ENCODE measurements at regions not wholly inside any gene's neighbourhood (a gene's known extent, or its start where the extent isn't known, plus 50 kb on each side); places are given as distances from the start of the nearest gene placed in this dataset.

GRCh38 chr5:31086839-31087415 lies 106.6 kb upstream of the CDH6 start:
- H3K4me3 ChIP-seq (ENCODE audit: low read depth, low read length): no peak overlapping the region
- DNase-seq (ENCODE audit: low read depth): no peak
- TF ChIP-seq POLR2A (IDR thresholded peaks at IDR 0.05; ENCODE audit: extremely low read depth, insufficient read length): no peak
- TF ChIP-seq MYC (IDR thresholded peaks at IDR 0.05; ENCODE audit: low read depth, low read length): no peak
- TF ChIP-seq CTCF (IDR thresholded peaks at IDR 0.05; ENCODE audit: low read depth, low read length): no peak
- no peak for TF ChIP-seq MAX (IDR thresholded peaks at IDR 0.05; ENCODE audit: low read depth, low read length)

GRCh38 chr5:31084871-31085270 lies 108.6 kb upstream of the CDH6 start:
- no peak overlapping the region for H3K4me3 ChIP-seq (ENCODE audit: low read depth, low read length)
- TF ChIP-seq POLR2A (IDR thresholded peaks at IDR 0.05; ENCODE audit: extremely low read depth, insufficient read length) (no peak), CTCF (IDR thresholded peaks at IDR 0.05; ENCODE audit: low read depth, low read length) (no peak), MAX (IDR thresholded peaks at IDR 0.05; ENCODE audit: low read depth, low read length) (no peak), MYC (IDR thresholded peaks at IDR 0.05; ENCODE audit: low read depth, low read length) (no peak)
- no peak for DNase-seq (ENCODE audit: low read depth)

GRCh38 chr5:31083364-31083763 lies 110.1 kb upstream of the CDH6 start:
- DNase-seq (ENCODE audit: low read depth): no peak
- no peak for TF ChIP-seq MAX (IDR thresholded peaks at IDR 0.05; ENCODE audit: low read depth, low read length)
- no peak for TF ChIP-seq MYC (IDR thresholded peaks at IDR 0.05; ENCODE audit: low read depth, low read length)
- TF ChIP-seq CTCF (IDR thresholded peaks at IDR 0.05; ENCODE audit: low read depth, low read length): no peak
- TF ChIP-seq POLR2A (IDR thresholded peaks at IDR 0.05; ENCODE audit: extremely low read depth, insufficient read length): no peak
- H3K4me3 ChIP-seq (ENCODE audit: low read depth, low read length): no peak overlapping the region

- TF ChIP-seq MAX (IDR thresholded peaks at IDR 0.05; ENCODE audit: low read depth, low read length) (no peak), MYC (IDR thresholded peaks at IDR 0.05; ENCODE audit: low read depth, low read length) (no peak), POLR2A (IDR thresholded peaks at IDR 0.05; ENCODE audit: extremely low read depth, insufficient read length) (no peak)
- DNase-seq (ENCODE audit: low read depth): no peak
- H3K4me3 ChIP-seq (ENCODE audit: low read depth, low read length): no peak overlapping the region
These were observed 113.8 kb upstream of the CDH6 start for GRCh38 chr5:31079668-31080067.

GRCh38 chr5:31078956-31079355 lies 114.5 kb upstream of the CDH6 start:
- TF ChIP-seq CTCF (IDR thresholded peaks at IDR 0.05; ENCODE audit: low read depth, low read length) (no peak), POLR2A (IDR thresholded peaks at IDR 0.05; ENCODE audit: extremely low read depth, insufficient read length) (no peak)
- no peak for DNase-seq (ENCODE audit: low read depth)
- H3K4me3 ChIP-seq (ENCODE audit: low read depth, low read length): no peak overlapping the region

- H3K4me3 ChIP-seq (ENCODE audit: low read depth, low read length): no peak overlapping the region
- TF ChIP-seq POLR2A (IDR thresholded peaks at IDR 0.05; ENCODE audit: extremely low read depth, insufficient read length): no peak
- no peak; the same call in 1 of the 2 replicates for TF ChIP-seq MAX (IDR thresholded peaks at IDR 0.05; ENCODE audit: low read depth, low read length)
- no peak for TF ChIP-seq MYC (IDR thresholded peaks at IDR 0.05; ENCODE audit: low read depth, low read length)
- TF ChIP-seq CTCF (IDR thresholded peaks at IDR 0.05; ENCODE audit: low read depth, low read length): no peak
- DNase-seq (ENCODE audit: low read depth): no peak
These were observed 117.5 kb upstream of the CDH6 start for GRCh38 chr5:31075981-31076380.
